ENCODE measurements at regions not wholly inside any gene's neighbourhood (a gene's known extent, or its start where the extent isn't known, plus 50 kb on each side); places are given as distances from the start of the nearest gene placed in this dataset.

DNA sequence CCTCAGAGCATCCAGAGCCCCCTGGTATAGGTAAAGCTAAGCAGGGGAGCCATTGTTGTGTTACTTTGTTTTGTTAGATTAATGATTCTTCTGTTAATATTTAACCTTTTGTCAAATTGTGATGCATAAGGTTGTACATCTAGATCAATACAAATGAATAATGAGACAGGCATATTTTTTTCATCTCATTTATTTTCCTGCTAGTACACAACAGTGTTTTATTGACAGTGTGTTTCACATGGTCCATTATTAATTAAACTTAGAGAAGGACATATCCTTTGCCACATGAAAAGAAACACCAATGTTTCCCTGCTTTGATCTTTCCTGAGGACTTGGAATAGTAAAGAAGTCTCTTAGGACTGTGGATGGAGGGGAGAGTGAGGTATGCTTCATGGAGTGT is 543.6 kb upstream of the CFAP20DC start:
- TF ChIP-seq, protein P1, sequence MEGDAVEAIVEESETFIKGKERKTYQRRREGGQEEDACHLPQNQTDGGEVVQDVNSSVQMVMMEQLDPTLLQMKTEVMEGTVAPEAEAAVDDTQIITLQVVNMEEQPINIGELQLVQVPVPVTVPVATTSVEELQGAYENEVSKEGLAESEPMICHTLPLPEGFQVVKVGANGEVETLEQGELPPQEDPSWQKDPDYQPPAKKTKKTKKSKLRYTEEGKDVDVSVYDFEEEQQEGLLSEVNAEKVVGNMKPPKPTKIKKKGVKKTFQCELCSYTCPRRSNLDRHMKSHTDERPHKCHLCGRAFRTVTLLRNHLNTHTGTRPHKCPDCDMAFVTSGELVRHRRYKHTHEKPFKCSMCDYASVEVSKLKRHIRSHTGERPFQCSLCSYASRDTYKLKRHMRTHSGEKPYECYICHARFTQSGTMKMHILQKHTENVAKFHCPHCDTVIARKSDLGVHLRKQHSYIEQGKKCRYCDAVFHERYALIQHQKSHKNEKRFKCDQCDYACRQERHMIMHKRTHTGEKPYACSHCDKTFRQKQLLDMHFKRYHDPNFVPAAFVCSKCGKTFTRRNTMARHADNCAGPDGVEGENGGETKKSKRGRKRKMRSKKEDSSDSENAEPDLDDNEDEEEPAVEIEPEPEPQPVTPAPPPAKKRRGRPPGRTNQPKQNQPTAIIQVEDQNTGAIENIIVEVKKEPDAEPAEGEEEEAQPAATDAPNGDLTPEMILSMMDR (IDR thresholded peaks at IDR 0.05; ENCODE audit: insufficient read depth, low read depth, low read length, missing control alignments): no peak
- no peak for DNase-seq (ENCODE audit: low read depth)
- H3K4me3 ChIP-seq (ENCODE audit: low read length): no peak overlapping the region

DNA sequence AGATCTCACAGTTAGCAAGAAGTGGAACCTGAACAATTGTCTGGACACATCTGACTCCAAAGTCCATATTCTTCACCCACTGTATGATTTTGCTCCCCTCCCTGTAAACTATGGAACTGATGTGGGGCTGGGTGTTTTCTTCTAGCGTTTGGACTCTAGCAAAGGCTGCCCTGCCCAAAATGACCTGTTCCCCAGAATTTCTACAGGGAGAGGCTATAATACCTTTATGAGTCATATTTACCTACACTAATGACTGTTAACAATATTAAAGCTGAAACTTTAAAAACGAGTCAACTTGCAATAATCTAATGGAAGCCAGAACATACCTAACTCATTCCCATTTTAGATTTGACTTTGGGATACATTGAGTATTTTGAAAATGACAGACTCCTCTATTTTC is 531.2 kb upstream of the CFAP20DC start:
- TF ChIP-seq, protein P1 (IDR thresholded peaks at IDR 0.05; ENCODE audit: insufficient read depth, low read depth, low read length, missing control alignments): no peak
- H3K4me3 ChIP-seq (ENCODE audit: low read length): no peak overlapping the region
- DNase-seq (ENCODE audit: low read depth): peak; percentile 48

DNA sequence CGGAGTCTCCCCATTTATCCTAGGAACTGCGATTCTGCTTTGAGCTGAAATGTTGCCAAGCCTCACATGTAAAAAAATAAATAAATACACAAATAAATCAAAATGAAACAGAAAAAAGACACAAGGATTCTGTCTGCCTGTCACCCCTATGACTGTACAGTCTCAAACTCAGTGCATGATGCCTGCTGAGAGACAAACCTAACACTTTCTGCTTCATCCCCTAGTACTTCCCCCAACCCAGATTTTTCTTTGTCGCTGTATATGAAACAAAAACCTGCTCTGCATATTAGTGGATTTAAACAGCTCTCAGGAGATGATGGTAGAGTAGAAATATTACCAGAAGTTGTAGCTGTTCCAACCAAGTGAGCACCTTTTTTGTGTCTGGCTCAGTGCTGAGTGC is 530.7 kb upstream of the CFAP20DC start:
- TF ChIP-seq, protein P1 (IDR thresholded peaks at IDR 0.05; ENCODE audit: insufficient read depth, low read depth, low read length, missing control alignments): no peak
- no peak for DNase-seq (ENCODE audit: low read depth)
- no peak overlapping the region for H3K4me3 ChIP-seq (ENCODE audit: low read length)

DNA sequence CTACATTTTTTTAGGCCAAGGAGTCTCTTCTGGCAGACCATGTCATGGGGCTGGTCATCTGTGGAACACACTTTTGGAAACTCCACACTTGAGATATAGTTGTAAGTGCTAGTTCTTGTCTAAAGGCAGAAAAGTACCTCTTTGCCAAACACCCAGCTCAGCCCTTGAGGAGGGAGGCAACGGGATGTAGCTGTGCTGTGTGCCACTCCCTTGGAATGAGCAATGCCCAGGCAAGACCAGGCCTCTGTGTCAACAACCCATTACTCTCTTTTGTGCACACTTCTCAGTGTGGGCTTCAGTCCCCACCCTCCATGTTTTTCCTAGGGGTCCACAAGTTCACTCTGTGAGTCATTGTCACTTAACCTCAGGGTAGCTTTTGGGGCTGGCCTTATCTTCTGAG is 528.3 kb upstream of the CFAP20DC start:
- TF ChIP-seq, protein P1 (IDR thresholded peaks at IDR 0.05; ENCODE audit: insufficient read depth, low read depth, low read length, missing control alignments): no peak
- no peak overlapping the region for H3K4me3 ChIP-seq (ENCODE audit: low read length)
- DNase-seq (ENCODE audit: low read depth): peak; percentile 65

DNA sequence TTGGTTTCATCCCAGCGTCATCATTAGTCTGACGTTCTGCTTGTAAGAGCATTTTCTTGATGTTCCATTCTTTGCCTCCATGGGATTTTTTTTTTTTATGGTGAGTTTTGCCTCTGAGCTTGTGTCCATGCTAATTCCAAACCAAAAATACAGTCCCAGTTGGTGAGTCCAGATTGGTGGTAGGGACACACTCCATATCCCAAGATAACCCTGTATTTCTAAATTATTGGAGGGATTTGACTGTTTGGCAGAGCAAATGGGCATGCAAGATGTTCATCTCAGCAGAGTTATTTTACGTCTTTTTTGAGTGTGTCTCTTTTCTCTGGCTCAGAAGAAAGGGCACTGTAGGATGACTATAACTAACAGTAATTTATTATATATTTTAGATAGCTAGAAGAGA is 526.8 kb upstream of the CFAP20DC start:
- TF ChIP-seq, protein P1 (IDR thresholded peaks at IDR 0.05; ENCODE audit: insufficient read depth, low read depth, low read length, missing control alignments): no peak

DNA sequence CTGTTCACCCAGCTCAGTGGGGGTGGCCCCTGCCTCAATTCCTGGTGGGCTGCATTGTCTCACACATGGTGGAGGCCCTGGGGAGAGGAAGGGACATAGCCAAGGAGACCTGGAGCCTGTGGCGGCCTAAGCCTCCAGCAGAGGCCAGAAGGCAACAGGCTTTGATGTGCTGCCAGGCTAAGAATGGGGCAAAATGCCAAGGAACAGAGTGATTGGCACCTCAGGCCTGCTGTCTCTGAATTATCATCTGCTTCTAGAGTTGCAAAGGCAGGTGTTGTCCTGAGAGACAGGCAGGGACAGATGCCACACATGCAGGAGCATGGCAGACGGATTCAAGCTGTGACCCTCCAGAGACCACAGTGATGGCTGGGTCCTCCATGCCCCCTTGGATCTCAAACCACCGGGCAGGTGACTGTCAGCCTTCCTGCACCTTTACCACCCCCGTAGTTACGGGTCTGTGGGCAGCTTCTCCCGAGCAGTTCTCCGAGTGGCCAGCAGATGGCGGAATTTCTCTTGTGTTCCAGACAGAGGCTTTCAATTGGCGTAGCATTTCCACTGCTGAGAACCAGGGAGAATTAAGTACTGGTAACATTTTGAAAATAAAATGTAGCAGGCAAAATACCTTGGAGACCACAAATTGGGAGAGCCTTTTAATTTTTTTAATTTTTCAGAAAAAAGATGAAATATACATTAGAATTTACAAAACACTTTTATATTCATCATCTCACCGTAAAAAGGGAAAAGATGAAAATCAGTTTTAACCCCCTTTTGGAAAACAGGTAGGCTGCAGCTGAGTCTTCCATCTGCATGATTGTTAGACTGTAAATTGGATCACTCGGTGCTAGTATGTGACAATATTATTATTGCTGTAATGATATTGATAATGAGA is 525.5 kb upstream of the CFAP20DC start:
- TF ChIP-seq, protein P1 (IDR thresholded peaks at IDR 0.05; ENCODE audit: insufficient read depth, low read depth, low read length, missing control alignments): peak; percentile 98
- H3K4me3 ChIP-seq (ENCODE audit: low read length): no peak overlapping the region
- peak; percentile 83 for DNase-seq (ENCODE audit: low read depth)

More for the DNA sequence above, 526.8 kb upstream of the CFAP20DC start:
- H3K4me3 ChIP-seq (ENCODE audit: low read length): no peak overlapping the region
- DNase-seq (ENCODE audit: low read depth): no peak

DNA sequence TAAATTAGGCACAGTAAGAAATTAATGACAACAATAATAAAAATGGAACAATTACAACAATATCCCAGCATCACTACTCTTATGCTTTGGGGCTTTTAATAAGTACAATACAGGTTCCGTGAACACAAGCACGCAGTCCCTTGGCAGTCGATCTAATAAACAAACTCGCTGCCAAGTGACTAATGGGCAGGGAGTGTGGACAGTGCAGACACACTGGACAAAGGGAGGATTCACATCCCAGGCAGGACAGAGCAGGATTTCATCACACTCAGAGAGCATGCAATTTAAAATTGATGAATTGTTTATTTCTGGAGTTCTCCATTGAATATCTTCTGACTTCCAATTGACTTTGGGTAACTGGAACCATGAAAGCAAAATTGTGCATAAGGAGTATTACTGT is 524.1 kb upstream of the CFAP20DC start:
- peak; percentile 87 for DNase-seq (ENCODE audit: low read depth)
- H3K4me3 ChIP-seq (ENCODE audit: low read length): no peak overlapping the region
- TF ChIP-seq, protein P1 (IDR thresholded peaks at IDR 0.05; ENCODE audit: insufficient read depth, low read depth, low read length, missing control alignments): no peak
